ENCODE measurements at regions not wholly inside any gene's neighbourhood (a gene's known extent, or its start where the extent isn't known, plus 50 kb on each side); places are given as distances from the start of the nearest gene placed in this dataset.

GRCh38 chr10:50972591-50972990 lies 87.2 kb upstream of the A1CF start:
- H3K27me3 ChIP-seq = no peaks in the 10 kb centered on the region
- no peak for TF ChIP-seq POLR2A (IDR thresholded peaks at IDR 0.05)
- TF ChIP-seq, protein P1, sequence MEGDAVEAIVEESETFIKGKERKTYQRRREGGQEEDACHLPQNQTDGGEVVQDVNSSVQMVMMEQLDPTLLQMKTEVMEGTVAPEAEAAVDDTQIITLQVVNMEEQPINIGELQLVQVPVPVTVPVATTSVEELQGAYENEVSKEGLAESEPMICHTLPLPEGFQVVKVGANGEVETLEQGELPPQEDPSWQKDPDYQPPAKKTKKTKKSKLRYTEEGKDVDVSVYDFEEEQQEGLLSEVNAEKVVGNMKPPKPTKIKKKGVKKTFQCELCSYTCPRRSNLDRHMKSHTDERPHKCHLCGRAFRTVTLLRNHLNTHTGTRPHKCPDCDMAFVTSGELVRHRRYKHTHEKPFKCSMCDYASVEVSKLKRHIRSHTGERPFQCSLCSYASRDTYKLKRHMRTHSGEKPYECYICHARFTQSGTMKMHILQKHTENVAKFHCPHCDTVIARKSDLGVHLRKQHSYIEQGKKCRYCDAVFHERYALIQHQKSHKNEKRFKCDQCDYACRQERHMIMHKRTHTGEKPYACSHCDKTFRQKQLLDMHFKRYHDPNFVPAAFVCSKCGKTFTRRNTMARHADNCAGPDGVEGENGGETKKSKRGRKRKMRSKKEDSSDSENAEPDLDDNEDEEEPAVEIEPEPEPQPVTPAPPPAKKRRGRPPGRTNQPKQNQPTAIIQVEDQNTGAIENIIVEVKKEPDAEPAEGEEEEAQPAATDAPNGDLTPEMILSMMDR (IDR thresholded peaks at IDR 0.05) = no peak
- H3K4me3 ChIP-seq = no peak overlapping the region
- WGBS, 4 donors = 60 to 68% (median 65%) methylated on average over 4 of the region's 4 CpGs
- intact Hi-C loops (cut with DNase I) = no loop called here
- H3K36me3 ChIP-seq = no peaks in the 10 kb centered on the region
- no peak for ATAC-seq
- no peak overlapping the region for H3K27ac ChIP-seq
- no peaks in the 10 kb centered on the region for H3K9me3 ChIP-seq
- peaks cover 0 to 6% (median 0%) of the 10 kb centered on the region in 12 donors for H3K4me1 ChIP-seq
- no peak for DNase-seq

- no peaks in the 10 kb centered on the region for H3K27me3 ChIP-seq
- TF ChIP-seq, protein P1 (IDR thresholded peaks at IDR 0.05) = no peak
- no peak for TF ChIP-seq POLR2A (IDR thresholded peaks at IDR 0.05)
- H3K36me3 ChIP-seq = no peaks in the 10 kb centered on the region
- H3K27ac ChIP-seq = no peak overlapping the region
- no peak overlapping the region for H3K4me3 ChIP-seq
- H3K9me3 ChIP-seq = no peaks in the 10 kb centered on the region
- H3K4me1 ChIP-seq = no peaks in the 10 kb centered on the region
- intact Hi-C loops (cut with DNase I) = loop anchor here in 3 of 10 donors (10.0 kb wide), 1 partner anchor 1503 kb away; no protein-coding TSS in a partner anchor
- ATAC-seq (no peak), DNase-seq (no peak)
Observed at GRCh38 chr10:50981385-50981784, 92.9 kb upstream of the PRKG1 start.

DNA sequence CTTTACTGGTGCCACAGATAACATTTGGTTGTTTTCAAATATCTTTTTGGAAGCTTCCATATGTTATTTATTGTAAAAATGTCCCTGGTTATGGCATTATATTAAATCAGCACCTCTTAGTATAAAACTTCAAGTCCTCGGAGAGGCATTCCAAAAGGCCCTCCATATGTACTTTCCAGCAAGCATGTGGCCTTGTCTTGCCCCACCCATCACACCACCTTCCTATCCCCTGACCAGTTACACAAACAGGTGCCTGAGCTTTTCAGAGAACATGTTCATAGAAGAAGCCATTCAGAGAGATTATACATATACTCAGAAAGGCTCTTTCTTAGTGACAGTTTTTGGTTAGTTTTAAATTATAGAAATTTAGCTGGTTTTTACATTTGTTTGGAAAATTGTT lies 92.4 kb upstream of the PRKG1 start:
- Histone ChIP-seq H3K27me3 (no peaks in the 10 kb centered on the region), H3K9me3 (no peaks in the 10 kb centered on the region), H3K4me3 (no peak overlapping the region), H3K4me1 (no peaks in the 10 kb centered on the region), H3K36me3 (no peaks in the 10 kb centered on the region), H3K27ac (no peak overlapping the region)
- intact Hi-C loops (cut with DNase I) = loop anchor here in 3 of 10 donors (10.0 kb wide), 1 partner anchor 1503 kb away; no protein-coding TSS in a partner anchor
- ATAC-seq = no peak
- no peak for TF ChIP-seq POLR2A (IDR thresholded peaks at IDR 0.05)
- TF ChIP-seq, protein P1 (IDR thresholded peaks at IDR 0.05) = no peak
- no peak for DNase-seq
- WGBS, 4 donors = 91 to 100% (median 94%) methylated on average over 1 of the region's 1 CpG

GRCh38 chr10:50982989-50983388 lies 91.3 kb upstream of the PRKG1 start:
- TF ChIP-seq, protein P1 (IDR thresholded peaks at IDR 0.05) = no peak
- TF ChIP-seq POLR2A (IDR thresholded peaks at IDR 0.05) = no peak
- intact Hi-C loops (cut with DNase I) = loop anchor here in 3 of 10 donors (10.0 kb wide), 1 partner anchor 1502 kb away; no protein-coding TSS in a partner anchor
- no peaks in the 10 kb centered on the region for H3K9me3 ChIP-seq
- H3K4me1 ChIP-seq = no peaks in the 10 kb centered on the region
- H3K27ac ChIP-seq = no peak overlapping the region
- H3K27me3 ChIP-seq = no peaks in the 10 kb centered on the region
- H3K36me3 ChIP-seq = no peaks in the 10 kb centered on the region
- H3K4me3 ChIP-seq = no peak overlapping the region
- 54 to 73% (median 62%) methylated on average over 4 of the region's 4 CpGs for WGBS, 4 donors
- ATAC-seq (no peak), DNase-seq (no peak)
